ENCODE measurements at regions not wholly inside any gene's neighbourhood (a gene's known extent, or its start where the extent isn't known, plus 50 kb on each side); places are given as distances from the start of the nearest gene placed in this dataset.

DNA sequence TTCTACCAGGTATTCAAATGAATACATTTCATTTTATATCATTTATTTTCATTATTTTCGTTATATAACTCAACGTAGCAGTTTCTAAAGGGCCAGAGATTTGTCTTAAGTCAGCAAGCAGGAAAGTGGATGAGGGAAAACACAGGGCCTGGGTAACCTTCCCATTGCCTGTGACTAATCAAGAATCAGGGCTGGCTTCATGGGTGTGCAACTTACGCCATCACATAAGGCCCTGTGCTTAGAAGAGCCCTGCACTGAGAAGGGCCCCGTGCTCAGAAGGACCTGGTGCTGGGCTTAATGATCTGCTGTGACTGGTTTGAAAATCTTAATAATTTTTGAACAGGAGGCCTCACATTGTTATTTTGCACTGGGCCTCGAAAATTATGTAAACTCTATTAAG lies 65.4 kb upstream of the FAM9C start:
- H3K27me3 ChIP-seq (ENCODE audit: control insufficient read depth, insufficient read depth, low read length), result no peaks in the 10 kb centered on the region
- H2BK120ac ChIP-seq (ENCODE audit: low read depth, low read length), result no peak overlapping the region
- ChIA-PET CTCF (no interaction called here), POLR2A (ENCODE audit: unreplicated experiment) (no interaction called here)
- no peak overlapping the region for H4K5ac ChIP-seq (ENCODE audit: low read depth, low read length)
- H3K23ac ChIP-seq (ENCODE audit: low read depth, low read length), result no peak overlapping the region
- WGBS, 2 experiments (ENCODE audit: extremely low coverage in 2 of 2, insufficient read length in 1 of 2), result no CpG with 5 or more reads among the region's 5 CpGs
- no peak; the same call in 1 of the 2 replicates for ATAC-seq (ENCODE audit: low read depth)
- H3K56ac ChIP-seq (ENCODE audit: extremely low read depth, insufficient read depth, low read length), result no peak overlapping the region
- no peak overlapping the region for H3K9ac ChIP-seq (ENCODE audit: low read depth, low read length)
- H4K91ac ChIP-seq (ENCODE audit: insufficient read depth, low read depth, low read length), result peak overlapping the region; percentile 13; the same call in 1 of the 2 replicates
- H3K79me1 ChIP-seq (ENCODE audit: low read depth in 1 of 2, low read length in 2 of 2), result no peaks in the 10 kb centered on the region
- DNase-seq, result peak; percentile 61
- no peak overlapping the region for H2BK15ac ChIP-seq (ENCODE audit: low read depth, low read length)
- H2AK5ac ChIP-seq (ENCODE audit: low read depth, low read length), result no peak overlapping the region
- BruUV-seq (replicated peaks), result no TSS peak
- no peaks in the 10 kb centered on the region for H3K9me1 ChIP-seq (ENCODE audit: insufficient read depth, low read length)
- H3K36me3 ChIP-seq (ENCODE audit: control insufficient read depth, insufficient read depth, low read length), result no peaks in the 10 kb centered on the region
- no peak overlapping the region for H3K14ac ChIP-seq (replicated peaks; ENCODE audit: low read depth, low read length)
- no peak overlapping the region for H3K4me3 ChIP-seq (ENCODE audit: insufficient read depth, low read depth, low read length)
- in situ Hi-C loops (cut with MboI; ENCODE audit: low sequenced_read_pairs) (loop anchor here (25.0 kb wide), 1 partner anchor 377 kb away; no protein-coding TSS in a partner anchor), dilution Hi-C loops (cut with HindIII; ENCODE audit: low sequenced_read_pairs, unreplicated experiment) (no loop called here), intact Hi-C loops (cut with micrococcal nuclease) (no loop called here)
- H3K4ac ChIP-seq (ENCODE audit: low read depth, low read length), result no peak overlapping the region
- peak overlapping the region; percentile 17; the same call in 1 of the 2 replicates for H3K18ac ChIP-seq (ENCODE audit: low read depth, low read length)
- H4K8ac ChIP-seq (ENCODE audit: low read depth in 2 of 2, low read length in 2 of 2), result no peak overlapping the region
- H3K4me1 ChIP-seq (ENCODE audit: control insufficient read depth, insufficient read depth, low read length), result peaks cover 5% of the 10 kb centered on the region
- H3K4me2 ChIP-seq (ENCODE audit: low read depth, low read length), result no peak overlapping the region
- H2BK5ac ChIP-seq (ENCODE audit: low read depth, low read length, poor library complexity, severe bottlenecking), result no peak overlapping the region
- no peaks in the 10 kb centered on the region for H4K20me1 ChIP-seq (ENCODE audit: insufficient read depth, low read length)
- TF ChIP-seq MAZ (IDR thresholded peaks at IDR 0.05; ENCODE audit: borderline replicate concordance, low read depth, low read length) (no peak), CTCF (conservative IDR thresholded peaks at IDR 0.05; ENCODE audit: low read depth, low read length) (no peak), RAD21 (IDR thresholded peaks at IDR 0.05; ENCODE audit: low read length) (no peak), FOS (IDR thresholded peaks at IDR 0.05; ENCODE audit: low read depth, low read length) (no peak), BHLHE40 (IDR thresholded peaks at IDR 0.05; ENCODE audit: low read depth, low read length) (no peak), RFX5 (IDR thresholded peaks at IDR 0.05; ENCODE audit: low read depth, low read length) (no peak), MXI1 (IDR thresholded peaks at IDR 0.05; ENCODE audit: borderline replicate concordance, low read depth, low read length) (no peak), NFE2L2 (IDR thresholded peaks at IDR 0.05; ENCODE audit: low read depth, low read length) (no peak), CEBPB (IDR thresholded peaks at IDR 0.05; ENCODE audit: low read depth, low read length) (no peak), CHD1 (IDR thresholded peaks at IDR 0.05; ENCODE audit: low read depth, low read length) (no peak), SMC3 (IDR thresholded peaks at IDR 0.05; ENCODE audit: low read depth, low read length) (no peak), USF2 (IDR thresholded peaks at IDR 0.05; ENCODE audit: low read depth, low read length) (no peak), POLR2A (IDR thresholded peaks at IDR 0.05; ENCODE audit: low read depth, low read length) (no peak), RCOR1 (IDR thresholded peaks at IDR 0.05; ENCODE audit: insufficient replicate concordance, low read length) (no peak), MAFK (IDR thresholded peaks at IDR 0.05; ENCODE audit: low read depth, low read length) (no peak)
- TF ChIP-seq, protein P1, sequence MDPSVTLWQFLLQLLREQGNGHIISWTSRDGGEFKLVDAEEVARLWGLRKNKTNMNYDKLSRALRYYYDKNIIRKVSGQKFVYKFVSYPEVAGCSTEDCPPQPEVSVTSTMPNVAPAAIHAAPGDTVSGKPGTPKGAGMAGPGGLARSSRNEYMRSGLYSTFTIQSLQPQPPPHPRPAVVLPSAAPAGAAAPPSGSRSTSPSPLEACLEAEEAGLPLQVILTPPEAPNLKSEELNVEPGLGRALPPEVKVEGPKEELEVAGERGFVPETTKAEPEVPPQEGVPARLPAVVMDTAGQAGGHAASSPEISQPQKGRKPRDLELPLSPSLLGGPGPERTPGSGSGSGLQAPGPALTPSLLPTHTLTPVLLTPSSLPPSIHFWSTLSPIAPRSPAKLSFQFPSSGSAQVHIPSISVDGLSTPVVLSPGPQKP (IDR thresholded peaks at IDR 0.05; ENCODE audit: borderline replicate concordance, low read depth, low read length), result no peak
- no peak overlapping the region for H2AFZ ChIP-seq (replicated peaks; ENCODE audit: low read length, poor library complexity)
- peak overlapping the region; percentile 52; the same call in 1 of the 2 replicates for H3K27ac ChIP-seq (ENCODE audit: insufficient read depth, low read length)
- no peaks in the 10 kb centered on the region for H3K9me3 ChIP-seq (ENCODE audit: control insufficient read depth, insufficient read depth, low read length)
- no peak overlapping the region for H2AK9ac ChIP-seq (replicated peaks; ENCODE audit: low read depth, low read length, poor library complexity)
- 0 out of 2 replicates have a peak overlapping the region, but pooled peaks have one; percentile 1 for H2BK20ac ChIP-seq (ENCODE audit: low read depth, low read length)
